Kidney capillary endothelial cell (primary cell): ENCODE measurements at regions not wholly inside any gene's neighbourhood (a gene's known extent, or its start where the extent isn't known, plus 50 kb on each side); places are given as distances from the start of the nearest gene placed in this dataset.
"Not testable (repeated sequence)": the region's sequence is repeated elsewhere in the genome, so short reads cannot be mapped to it uniquely, and the experiment has no call there.

Source experiments
- DNase-seq: peaks from one replicate; pipeline ENCODE4 v3.0.0-alpha.2; 2018; ENCODE audit warnings: low spot score

DNA sequence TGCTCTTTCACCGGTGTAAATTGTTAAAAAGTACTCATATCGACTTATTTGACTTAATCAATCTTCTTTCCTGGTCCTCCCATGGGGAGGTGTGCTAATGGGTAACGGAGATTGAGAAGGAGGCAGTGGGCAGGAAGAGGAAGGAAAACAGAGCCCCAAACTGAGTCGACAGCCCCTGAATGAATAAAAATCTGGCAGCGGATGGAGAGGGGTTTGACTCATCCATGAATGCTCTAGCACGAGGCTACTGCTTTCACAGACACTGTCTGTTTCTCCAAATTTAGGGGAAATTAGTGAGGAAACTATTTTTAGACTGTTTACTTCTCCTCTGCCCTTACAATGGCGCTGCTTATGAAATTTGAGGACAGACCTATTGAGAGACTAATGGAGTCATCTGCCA is 142.2 kb upstream of the ATXN1 start:
- DNase-seq = no peak

DNA sequence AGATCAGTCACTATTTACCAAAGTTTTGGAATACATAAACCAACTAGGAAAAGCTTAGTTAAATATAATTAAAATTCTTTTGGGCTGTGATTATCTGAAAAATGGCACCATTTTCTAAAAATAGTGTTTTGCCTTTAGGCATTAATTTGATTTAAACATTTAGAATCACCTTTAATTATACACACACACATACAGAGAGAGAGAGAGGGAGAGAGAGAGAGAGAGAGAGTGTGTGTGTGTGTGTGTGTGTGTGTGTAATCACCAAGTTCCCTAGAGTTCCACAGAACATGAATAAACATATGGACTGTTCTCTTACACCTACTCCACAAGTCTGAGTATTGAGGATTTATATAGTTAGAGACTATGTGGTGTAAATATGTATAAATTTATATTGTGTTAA is 141.2 kb upstream of the ATXN1 start:
- no peak for DNase-seq

DNA sequence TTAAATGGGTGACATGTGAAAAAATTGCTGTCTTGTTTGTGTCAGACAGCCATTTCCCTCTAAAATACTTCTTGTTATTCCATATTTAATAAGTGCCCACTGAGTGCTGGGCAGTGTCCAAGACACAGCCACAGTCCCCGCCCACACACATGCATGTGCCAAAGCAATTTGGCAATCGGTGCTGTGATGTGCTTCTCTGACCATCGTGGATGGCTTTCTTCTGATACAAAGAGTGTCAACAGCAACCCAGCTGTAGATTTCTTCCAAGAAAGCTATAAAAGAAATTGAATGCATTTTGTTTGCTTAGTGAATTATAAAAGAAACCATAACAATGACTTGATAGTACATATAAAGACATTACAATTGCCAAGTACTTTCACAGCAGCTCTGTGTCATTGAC is 140.5 kb upstream of the ATXN1 start:
- no peak for DNase-seq

DNA sequence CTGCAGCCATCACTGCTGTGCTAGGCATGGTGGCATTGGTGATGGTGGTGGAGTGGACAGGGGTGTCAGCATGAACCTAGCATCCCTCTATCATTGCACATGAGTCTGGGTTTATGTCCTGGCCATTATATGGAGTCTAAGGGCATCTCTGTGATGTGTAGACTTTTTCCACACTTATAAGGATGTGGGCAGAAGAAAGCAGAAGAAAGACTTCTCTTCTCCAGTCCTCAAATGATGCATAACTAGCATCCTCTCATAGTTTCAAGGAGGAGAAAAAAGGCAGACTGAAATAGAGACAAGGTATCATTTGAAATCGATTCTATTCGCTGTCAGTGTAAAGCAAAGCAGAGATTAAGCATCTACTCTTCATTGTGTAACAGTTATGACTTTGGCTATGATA is 140.0 kb upstream of the ATXN1 start:
- DNase-seq = no peak

DNA sequence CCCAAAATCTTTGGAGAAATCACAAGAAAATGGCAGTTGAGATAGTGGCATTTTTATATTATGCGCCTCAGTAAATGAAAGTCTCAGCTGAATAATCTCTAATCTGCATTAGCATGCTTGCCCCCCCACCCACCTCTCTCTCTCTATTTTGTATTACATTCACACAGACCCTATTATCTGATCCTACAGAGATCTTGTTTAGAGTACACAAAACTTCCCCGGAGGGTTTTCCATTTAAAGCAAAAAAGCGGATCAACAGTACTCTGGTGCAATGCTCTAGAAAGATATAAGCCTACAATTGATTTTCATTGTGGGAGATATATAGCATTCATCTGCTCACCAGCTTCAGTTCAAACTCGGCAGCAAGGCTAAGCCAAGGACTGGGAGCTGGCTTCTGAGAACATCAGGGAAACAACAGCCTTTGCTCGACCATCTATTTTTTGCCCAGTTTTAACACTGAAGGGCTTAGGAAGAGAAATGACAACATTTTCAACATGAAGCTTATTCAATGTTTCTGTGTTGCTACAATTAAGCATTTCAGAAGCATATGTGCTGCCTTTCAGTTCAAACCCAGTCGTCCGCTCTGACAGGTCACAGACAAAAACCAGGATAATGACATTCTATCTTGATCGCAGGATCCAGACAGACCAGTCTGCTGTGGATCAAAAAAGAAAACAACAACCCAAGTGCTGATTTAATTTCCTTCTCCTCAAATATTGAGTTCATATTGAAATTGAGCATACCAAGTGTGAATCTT is 137.6 kb upstream of the ATXN1 start:
- DNase-seq = no peak

DNA sequence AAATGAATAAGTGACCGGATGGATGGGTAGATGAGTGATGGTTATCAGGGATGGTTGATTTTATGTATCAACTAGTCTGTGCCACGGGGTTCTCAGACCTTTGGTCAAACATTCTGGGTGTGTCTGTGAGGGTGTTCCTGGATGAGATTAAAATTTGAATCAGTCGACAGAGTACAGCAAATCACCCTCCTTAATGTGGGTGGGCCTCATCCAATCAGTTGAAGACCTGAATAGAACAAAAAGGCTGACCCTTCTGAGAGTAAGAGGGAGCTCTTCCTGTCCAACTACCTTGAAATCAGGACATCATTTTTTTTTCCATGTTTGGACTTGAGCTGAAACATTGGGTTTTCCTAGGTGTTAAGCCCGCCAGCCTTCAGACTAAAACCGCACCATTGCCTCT is 136.4 kb upstream of the ATXN1 start:
- no peak for DNase-seq

DNA sequence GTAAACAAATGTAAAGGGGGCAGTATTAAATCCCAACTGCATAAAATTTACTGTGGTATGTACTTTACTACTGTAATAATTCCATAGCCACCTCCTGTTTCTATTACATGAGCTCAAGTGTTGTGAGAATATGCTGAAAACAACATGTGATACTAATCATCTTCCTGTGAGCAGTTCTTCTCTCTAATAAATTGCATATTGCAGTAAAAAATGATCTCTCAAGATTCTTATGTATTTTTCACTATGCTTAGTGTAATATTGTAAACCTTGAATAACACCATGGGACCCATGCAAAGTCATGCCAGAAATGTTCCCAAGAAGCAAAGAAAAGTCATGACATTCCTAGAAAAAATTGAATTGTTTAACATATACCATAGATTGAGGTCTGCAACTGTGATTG is 133.0 kb upstream of the ATXN1 start:
- DNase-seq = no peak

DNA sequence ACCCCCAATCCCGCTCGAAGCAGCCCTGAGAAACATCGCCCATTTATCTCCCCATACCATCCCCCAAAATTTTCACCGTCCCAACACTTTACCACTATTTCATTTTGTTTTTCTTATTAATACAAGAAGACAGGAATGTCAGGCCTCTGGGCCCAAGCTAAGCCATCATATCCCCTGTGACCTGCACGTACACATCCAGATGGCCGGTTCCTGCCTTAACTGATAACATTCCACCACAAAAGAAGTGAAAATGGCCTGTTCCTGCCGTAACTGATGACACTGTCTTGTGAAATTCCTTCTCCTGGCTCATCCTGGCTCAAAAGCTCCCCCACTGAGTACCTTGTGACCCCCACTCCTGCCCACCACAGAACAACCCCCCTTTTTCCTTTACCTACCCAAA is 129.8 kb upstream of the ATXN1 start:
- DNase-seq = not testable (repeated sequence)

DNA sequence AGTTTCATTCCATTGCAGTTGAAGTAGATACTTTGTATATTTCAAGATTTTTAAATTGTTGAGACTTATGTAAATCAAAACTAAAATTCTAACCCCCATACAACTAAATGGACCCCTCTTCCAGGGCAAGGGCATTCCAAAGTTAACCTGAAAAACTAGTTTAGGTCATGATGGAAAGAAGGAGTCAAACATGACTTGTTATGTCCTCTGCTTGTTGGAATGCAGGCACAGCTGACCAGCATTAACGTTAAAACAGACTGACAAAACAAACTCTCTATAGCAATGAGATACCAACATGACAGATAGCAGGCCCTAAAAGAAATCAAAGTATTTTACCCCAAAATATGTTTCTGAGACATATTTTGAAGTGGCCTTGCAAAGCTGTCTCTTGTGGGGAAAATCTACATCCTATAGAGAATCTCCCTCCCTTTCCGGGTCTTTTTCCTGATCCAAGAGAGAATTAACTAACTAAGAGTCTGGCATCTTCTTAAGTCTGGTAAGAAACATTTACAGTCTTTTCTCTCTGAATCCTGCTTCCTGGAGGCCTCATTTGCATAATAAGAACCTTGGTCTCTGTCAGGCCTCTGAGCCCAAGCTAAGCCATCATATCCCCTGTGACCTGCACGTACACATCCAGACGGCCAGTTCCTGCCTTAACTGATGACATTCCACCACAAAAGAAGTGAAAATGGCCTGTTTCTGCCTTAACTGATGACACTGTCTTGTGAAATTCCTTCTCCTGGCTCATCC is 124.3 kb upstream of the ATXN1 start:
- no peak for DNase-seq

DNA sequence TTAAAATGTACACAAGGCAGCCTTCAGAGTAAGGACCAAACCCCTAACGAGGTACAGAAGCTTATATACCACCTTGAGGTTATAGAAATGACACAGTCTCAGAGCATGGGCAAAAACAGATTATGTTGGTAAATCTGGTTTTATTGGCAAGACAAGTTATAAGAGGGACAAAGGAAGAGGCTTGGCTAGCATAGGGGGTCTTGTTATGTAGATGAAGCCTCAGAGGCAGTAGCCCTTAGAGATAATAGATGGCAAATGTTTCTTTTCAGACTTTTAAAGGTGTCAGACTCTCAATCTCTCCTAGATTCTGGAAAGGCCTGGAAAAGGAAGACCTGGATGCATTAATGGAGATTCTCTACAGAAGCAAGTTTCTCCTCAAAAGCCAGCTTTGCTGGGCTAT is 123.3 kb upstream of the ATXN1 start:
- no peak for DNase-seq

DNA sequence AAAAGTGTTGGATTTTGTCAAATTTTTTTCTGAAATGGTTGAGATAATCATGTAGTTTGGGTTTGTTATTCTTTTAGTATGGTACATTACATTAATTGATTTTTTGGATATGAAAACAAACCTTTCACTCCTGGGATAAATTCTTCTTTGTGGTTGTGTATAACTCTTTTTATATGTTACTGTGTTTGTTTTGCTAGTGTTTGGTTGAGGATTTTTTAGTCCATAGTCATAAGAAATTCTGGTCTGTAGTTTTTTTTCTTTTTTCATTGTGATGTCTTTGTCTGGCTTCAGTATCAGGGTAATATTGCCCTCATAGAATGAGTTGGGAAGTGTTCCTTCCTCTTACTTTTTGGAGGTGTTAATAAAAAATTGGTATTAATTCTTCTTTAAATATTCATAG is 122.2 kb upstream of the ATXN1 start:
- no peak for DNase-seq

DNA sequence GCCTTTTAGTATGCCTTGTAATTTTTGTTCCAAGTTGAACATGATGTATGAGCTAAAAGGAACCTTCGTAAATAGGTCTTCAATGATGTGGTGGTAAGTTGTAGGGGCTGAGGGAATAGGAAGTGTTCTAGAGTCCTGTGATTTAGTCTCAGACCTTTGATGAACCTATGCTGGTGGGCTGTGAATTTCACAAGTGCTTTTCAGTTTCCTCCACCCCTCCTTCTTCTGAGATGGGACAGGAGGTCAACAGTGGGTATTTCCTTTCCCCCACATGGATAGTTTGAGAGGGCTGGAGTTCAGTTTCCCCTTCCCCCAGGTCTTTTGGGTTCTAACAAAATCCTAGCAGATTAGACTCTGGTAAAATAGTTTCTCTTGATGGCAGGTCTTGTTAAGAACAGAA is 121.0 kb upstream of the ATXN1 start:
- DNase-seq = no peak

DNA sequence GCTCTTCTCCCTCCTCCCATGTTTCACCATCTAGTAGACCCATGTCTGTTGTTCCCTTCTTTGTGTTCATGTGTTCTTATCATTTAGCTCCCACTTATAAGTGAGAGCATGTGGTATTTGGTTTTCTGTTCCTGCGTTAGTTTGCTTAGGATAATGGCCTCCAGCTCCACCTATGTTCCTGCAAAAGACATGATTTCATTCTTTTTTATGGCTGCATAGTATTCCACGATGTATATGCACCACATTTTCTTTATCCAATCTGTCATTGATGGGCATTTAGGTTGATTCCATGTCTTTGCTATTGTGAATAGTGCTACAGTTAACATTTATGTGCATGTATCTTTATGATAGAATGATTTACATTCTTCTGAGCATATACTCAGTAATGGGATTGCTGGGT is 115.6 kb upstream of the ATXN1 start:
- not testable (repeated sequence) for DNase-seq

DNA sequence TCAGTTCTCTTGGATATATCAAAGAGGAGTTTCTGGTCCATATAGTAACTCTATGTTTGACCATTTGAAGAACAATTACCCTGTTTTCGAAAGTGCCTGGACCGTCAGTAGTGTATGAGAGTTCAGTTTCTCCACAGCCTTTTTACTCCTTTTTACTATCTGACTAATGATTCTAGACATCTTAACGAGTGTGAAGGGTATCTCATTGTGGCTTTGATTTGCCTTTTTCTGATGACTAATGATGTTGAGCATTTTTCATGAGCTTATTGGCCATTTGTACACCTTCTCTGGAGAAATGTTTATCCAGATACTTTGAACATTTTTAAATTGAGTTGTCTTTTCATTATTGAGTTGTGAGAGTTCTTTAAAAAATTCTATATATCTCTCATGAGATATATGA is 114.9 kb upstream of the ATXN1 start:
- no peak for DNase-seq

DNA sequence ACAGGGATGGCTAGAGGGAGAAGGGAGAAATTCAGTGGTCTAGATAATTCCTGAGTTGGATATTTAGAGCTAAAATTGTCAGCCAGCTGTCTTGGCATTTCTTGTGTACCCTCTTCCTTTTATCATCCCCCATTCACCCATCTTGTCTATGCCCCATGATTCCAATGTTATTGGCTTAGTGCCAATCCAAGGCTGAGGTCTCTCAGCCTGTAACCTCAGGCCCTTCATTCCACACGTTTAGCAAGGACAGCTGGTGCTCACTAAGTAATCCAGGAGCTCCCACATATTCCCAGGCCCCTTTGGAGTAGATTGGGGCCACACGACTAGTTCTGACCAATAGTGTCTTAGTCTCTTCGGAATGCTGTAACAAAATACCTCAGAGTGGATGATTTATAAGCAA is 112.4 kb upstream of the ATXN1 start:
- no peak for DNase-seq

DNA sequence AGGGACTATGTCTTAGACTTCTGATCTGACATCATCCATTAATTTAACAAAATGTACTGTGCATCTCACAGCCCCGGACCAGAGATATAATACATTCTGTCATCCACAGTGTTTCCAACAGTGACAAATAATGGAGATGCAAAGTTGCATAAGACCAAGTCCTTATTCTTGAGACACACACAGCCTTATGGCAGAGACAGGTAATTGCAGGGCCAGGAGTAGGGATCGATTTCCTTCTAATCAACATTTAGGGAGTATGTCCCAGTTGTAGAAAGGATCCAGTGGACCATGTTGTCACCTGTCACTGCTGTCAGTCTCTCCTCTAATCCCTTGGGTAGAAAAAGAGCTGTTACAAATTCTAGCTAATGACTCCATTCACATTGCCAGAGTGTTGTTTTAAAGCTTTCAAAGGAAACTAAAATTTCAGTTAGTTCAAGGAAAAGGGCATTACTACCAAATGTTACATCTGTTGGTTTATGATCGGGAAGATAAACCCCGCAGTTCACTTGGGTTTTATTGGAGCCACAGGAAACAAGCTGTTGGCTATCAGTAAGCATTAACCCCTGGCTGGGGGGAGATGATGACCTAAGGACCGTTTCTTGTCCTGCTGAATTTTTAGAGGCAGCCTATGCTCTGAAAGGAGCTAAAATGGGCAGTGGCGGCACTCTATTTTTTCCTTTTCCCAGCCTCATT is 111.4 kb upstream of the ATXN1 start:
- DNase-seq = no peak

DNA sequence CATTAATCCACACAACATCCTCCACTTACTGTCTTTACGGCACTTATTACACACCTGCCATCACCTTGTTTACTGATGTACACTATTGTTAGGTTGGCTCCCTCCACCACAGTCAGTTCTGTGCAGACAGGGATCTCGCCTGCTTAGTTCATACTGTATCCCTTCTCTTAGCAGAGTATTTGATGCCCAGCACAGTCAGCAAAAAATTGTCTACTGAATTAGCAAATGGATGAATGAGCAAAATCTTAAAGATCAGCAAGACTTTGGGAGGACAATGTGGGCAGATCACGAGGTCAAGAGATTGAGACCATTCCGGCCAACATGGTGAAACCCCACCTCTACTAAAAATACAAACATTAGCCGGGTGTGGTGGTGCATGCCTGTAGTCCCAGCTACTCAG is 109.8 kb upstream of the ATXN1 start:
- no peak for DNase-seq

DNA sequence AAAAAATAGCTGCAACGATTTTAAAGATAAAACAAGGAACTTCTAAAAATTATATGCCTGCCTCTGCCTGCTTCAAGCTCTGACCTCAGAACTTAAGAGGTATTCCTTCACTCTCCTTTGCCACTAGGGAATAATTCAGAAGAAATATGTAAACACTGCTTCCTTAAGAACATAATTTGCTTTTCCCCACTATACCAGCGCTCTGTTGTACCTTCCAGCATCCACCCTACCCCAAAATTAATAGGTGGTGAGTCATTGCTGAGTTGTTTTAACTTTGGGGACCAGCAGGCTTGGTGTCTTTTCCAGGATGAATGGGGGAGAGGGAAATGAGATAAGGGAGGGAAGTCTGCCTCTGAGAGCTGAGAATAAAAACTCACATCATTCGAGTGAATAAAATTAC is 107.7 kb upstream of the ATXN1 start:
- DNase-seq = no peak

DNA sequence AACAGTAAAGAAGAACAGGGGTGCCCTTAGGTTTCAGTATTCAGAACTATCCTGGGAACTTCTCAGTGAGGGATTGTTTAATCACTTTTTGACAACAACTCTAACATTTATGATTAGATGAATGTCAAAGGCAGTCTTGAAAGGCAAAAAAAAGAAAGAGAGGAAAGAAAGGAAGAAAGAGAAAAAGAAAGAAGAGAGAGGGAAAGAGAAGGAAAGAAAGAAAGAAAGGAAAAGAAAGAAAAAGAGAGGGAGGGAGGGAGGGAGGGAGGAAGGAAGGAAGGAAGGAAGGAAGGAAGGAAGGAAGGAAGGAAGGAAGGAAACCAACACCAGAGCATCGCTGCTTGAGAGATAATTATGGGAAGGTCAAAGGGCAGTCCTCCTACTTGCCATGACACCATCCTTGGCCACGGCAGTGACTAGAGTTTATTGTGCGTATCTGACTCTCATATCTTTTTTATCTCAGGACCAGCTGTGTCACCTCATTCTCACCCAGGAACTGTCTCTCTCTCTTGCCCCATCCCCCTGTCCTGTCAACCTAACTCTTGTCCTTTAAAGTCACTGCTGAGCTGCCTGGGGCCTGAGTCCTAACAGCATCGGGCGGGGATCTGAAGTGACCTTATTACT is 96.8 kb upstream of the ATXN1 start:
- no peak for DNase-seq

DNA sequence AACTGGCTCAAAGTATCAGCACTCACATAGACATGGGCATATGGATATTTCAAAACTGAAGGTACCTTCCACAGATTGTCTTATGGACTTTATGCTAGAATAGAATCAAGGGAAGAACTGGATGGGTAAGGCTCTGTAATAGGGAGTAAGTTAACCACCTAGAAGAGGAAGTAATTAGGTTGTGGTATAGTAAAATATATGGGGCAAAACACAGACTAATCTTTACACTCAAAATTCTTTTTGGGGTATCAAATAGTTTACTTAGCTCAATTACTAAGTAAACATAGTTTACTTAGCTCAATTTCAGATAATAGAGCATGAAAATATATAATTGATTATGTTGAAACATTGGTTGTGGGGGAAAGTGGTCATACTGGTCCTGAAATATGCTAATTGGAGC is 94.2 kb upstream of the ATXN1 start:
- no peak for DNase-seq

DNA sequence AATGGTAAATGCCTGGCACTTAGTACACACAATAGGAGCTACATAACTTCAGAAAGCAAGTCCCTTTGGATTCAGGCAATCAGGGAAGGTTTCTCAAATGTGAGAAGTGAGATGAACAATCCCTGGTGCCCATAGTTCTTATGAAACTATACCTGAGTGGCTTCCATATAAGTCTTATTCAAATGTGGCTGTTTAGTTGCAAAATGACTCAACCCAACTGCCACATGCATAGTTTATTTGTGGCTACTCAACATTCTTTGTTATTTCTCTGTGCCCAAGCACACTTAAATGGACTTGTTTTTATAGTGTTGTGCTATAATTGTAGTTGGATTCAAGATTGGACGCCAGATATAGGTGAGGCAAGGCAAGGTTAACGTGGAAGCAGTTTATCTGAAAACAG is 93.7 kb upstream of the ATXN1 start:
- DNase-seq = no peak

DNA sequence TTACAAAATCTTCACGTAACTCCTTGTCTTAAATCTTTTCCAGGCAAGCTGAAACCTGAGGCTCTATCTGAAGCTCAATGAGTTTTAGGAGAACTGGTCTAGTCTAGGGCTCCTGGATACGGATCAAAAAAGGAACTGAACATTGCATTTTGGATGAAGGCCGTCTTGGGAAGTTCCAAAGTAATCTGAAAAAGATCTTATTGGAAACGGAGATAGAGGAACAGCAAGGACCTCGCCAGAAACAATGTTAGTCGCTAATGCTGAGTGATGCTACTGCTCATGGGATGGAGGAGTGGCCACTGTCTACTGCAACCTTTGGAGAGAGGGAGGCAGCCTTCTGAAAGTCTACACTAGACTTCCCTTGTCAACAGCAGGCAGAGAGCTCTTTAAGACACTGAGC is 91.4 kb upstream of the ATXN1 start:
- no peak for DNase-seq

DNA sequence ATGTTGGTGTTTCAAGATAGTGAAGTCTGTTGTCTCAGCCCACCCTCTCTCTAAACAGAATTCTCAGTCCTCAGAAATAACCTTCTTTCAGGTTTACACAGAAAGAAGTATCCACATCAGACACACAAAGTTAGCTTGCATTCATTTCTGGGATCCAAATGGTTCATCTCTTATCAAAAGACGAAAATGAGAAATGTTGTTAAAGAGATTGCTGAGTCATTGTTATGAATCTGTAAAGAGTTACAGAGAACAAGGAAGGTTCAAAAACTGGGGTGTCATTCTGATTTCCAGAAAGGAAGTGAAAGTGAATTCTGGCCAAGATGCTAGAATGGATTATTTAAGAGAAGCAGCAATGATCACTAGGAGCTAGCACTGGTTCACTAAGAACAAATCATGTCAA is 90.5 kb upstream of the ATXN1 start:
- no peak for DNase-seq
